H1 (cell line): ENCODE measurements at regions not wholly inside any gene's neighbourhood (a gene's known extent, or its start where the extent isn't known, plus 50 kb on each side); places are given as distances from the start of the nearest gene placed in this dataset.

Source experiments
- CTCF ChIA-PET: fragments of 300-600 bp; sonication (Branson Sonifier 250); formaldehyde crosslinking; loops from one replicate; lab custom pipeline; 2021; ENCODE audit not compliant: partially characterized antibody; lab: Charles Lee
- POLR2A ChIA-PET: fragments of 300-600 bp; sonication (Branson Sonifier 250); formaldehyde crosslinking; loops from one replicate; lab custom pipeline; 2021; ENCODE audit warnings: inconsistent platforms; ENCODE audit not compliant: partially characterized antibody; lab: Charles Lee
- DNase-seq, 2 experiments: peaks; one replicate each; pipeline versions ENCODE4 v3.0.0 to v3.0.0-alpha.2; 2010 to 2022; ENCODE audit warnings: low spot score in 2 of 2, low read depth in 1 of 2, mixed read lengths in 1 of 2
- FAIRE-seq: peaks from 2 replicates; lab custom pipeline; 2011; peaks lifted over from hg19 to GRCh38; lab: Jason Lieb, UNC
- H2AFZ ChIP-seq: 2 replicates; pipeline ENCODE4 v1.8.1; 2012; ENCODE audit warnings: low read length, inconsistent platforms
- H2AK5ac ChIP-seq: 2 replicates; pipeline ENCODE4 v1.6.1; 2013; ENCODE audit warnings: low read depth, low read length
- H2BK120ac ChIP-seq: replicated peaks from 2 replicates; pipeline ENCODE3; 2013; ENCODE audit warnings: low read depth, low read length, inconsistent platforms
- H2BK12ac ChIP-seq: 2 replicates; pipeline ENCODE4 v1.6.1; 2013; ENCODE audit warnings: low read depth, low read length
- H2BK15ac ChIP-seq: 2 replicates; pipeline ENCODE4 v1.6.1; 2013; ENCODE audit warnings: low read length
- H2BK20ac ChIP-seq: 2 replicates; pipeline ENCODE4 v1.6.1; 2013; ENCODE audit warnings: low read length
- H2BK5ac ChIP-seq: 2 replicates; pipeline ENCODE4 v1.6.1; 2013; ENCODE audit warnings: low read depth, low read length
- H3K14ac ChIP-seq: 2 replicates; pipeline ENCODE4 v1.6.1; 2013; ENCODE audit warnings: inconsistent platforms; ENCODE audit not compliant: insufficient read length
- H3K18ac ChIP-seq: 2 replicates; pipeline ENCODE4 v1.6.1; 2013; ENCODE audit warnings: low read length; ENCODE audit errors: extremely low read depth
- H3K23ac ChIP-seq: 2 replicates; pipeline ENCODE4 v1.6.1; 2013; ENCODE audit warnings: inconsistent platforms; ENCODE audit not compliant: insufficient read length
- H3K23me2 ChIP-seq: 2 replicates; pipeline ENCODE4 v1.6.1; 2013; ENCODE audit warnings: low read depth, low read length
- H3K27ac ChIP-seq: 2 replicates; pipeline ENCODE4 v1.6.1; 2011; ENCODE audit warnings: low read depth, low read length, inconsistent platforms
- H3K27me3 ChIP-seq, 4 experiments: replicated peaks in 1 of 4; 1 replicate in 1 of 4; 2 replicates in 3 of 4; pipeline versions ENCODE4 v1.6.1 to v1.8.1; 2011 to 2013; ENCODE audit warnings: low read length in 3 of 4, mild to moderate bottlenecking in 3 of 4, inconsistent platforms in 2 of 4, mixed read lengths in 2 of 4, moderate library complexity in 1 of 4; ENCODE audit not compliant: control insufficient read depth in 3 of 4, insufficient read depth in 3 of 4; ENCODE audit errors: extremely low read depth in 1 of 4
- H3K36me3 ChIP-seq, 4 experiments: 2 replicates each; pipeline versions ENCODE4 v1.6.1 to v1.8.1; 2011 to 2013; ENCODE audit warnings: mild to moderate bottlenecking in 4 of 4, low read length in 3 of 4, moderate library complexity in 2 of 4, control low read depth in 1 of 4, inconsistent platforms in 1 of 4; ENCODE audit not compliant: insufficient read depth in 4 of 4, control insufficient read depth in 2 of 4
- H3K4ac ChIP-seq: replicated peaks from 2 replicates; pipeline ENCODE3; 2013; ENCODE audit warnings: low read length, low read depth, mixed read lengths, inconsistent platforms; ENCODE audit not compliant: insufficient read length
- H3K4me1 ChIP-seq, 4 experiments: replicated peaks in 1 of 4; 1 replicate in 1 of 4; 2 replicates in 3 of 4; pipeline versions ENCODE4 v1.6.1 to v1.8.1; 2011 to 2013; ENCODE audit warnings: low read length in 3 of 4, inconsistent platforms in 2 of 4, mixed read lengths in 1 of 4; ENCODE audit not compliant: insufficient read depth in 4 of 4, control insufficient read depth in 3 of 4
- H3K4me2 ChIP-seq, 2 experiments: 2 replicates each; pipeline versions ENCODE4 v1.6.1 to v1.8.1; 2011 to 2013; ENCODE audit warnings: low read depth in 2 of 2, low read length in 2 of 2, control low read depth in 1 of 2, inconsistent platforms in 1 of 2, mild to moderate bottlenecking in 1 of 2; ENCODE audit not compliant: insufficient read depth in 1 of 2
- H3K4me3 ChIP-seq, 4 experiments: fragments of 200-600, 300-600 bp in 1 of 4; sonication (generic), shearing (Covaris generic), sonication (Bioruptor Twin) in 1 of 4; 2 replicates each; pipeline versions ENCODE4 v1.5.1 to v1.8.1; 2011 to 2016; ENCODE audit warnings: low read length in 4 of 4, low read depth in 3 of 4, control low read depth in 2 of 4, inconsistent platforms in 2 of 4, mild to moderate bottlenecking in 2 of 4, mixed read lengths in 1 of 4, moderate library complexity in 1 of 4; ENCODE audit not compliant: insufficient read depth in 2 of 4; ENCODE audit errors: extremely low read depth in 1 of 4
- H3K56ac ChIP-seq: replicated peaks from 2 replicates; pipeline ENCODE3; 2013; ENCODE audit warnings: low read depth, mild to moderate bottlenecking, mixed read lengths, low read length, inconsistent platforms; ENCODE audit not compliant: insufficient read length
- H3K79me1 ChIP-seq: 2 replicates; pipeline ENCODE4 v1.6.1; 2013; ENCODE audit warnings: low read depth, low read length, control low read depth
- H3K79me2 ChIP-seq, 2 experiments: 2 replicates each; pipeline versions ENCODE4 v1.6.1 to v1.8.1; 2012 to 2013; ENCODE audit warnings: low read length in 2 of 2, mild to moderate bottlenecking in 2 of 2, inconsistent platforms in 1 of 2; ENCODE audit not compliant: insufficient read depth in 2 of 2, control insufficient read depth in 1 of 2
- H3K9ac ChIP-seq, 4 experiments: replicated peaks in 1 of 4; 1 replicate in 1 of 4; 2 replicates in 3 of 4; pipeline versions ENCODE4 v1.6.1 to v1.8.1; 2011 to 2013; ENCODE audit warnings: low read depth in 3 of 4, low read length in 3 of 4, control low read depth in 2 of 4, mild to moderate bottlenecking in 2 of 4, moderate library complexity in 2 of 4, inconsistent platforms in 1 of 4; ENCODE audit errors: extremely low read depth in 1 of 4
- H3K9me3 ChIP-seq, 2 experiments: 2 replicates each; pipeline versions ENCODE4 v1.6.1 to v1.8.1; 2012 to 2013; ENCODE audit warnings: mild to moderate bottlenecking in 2 of 2, moderate library complexity in 2 of 2, control low read depth in 1 of 2, inconsistent platforms in 1 of 2, low read depth in 1 of 2, low read length in 1 of 2, mixed read lengths in 1 of 2; ENCODE audit not compliant: insufficient read depth in 2 of 2
- H4K20me1 ChIP-seq, 2 experiments: replicated peaks in 1 of 2; 2 replicates each; pipeline versions ENCODE3 to v1.8.1; 2011 to 2013; ENCODE audit warnings: inconsistent platforms in 2 of 2, low read length in 2 of 2, mild to moderate bottlenecking in 1 of 2; ENCODE audit not compliant: insufficient read depth in 2 of 2, control insufficient read depth in 1 of 2
- H4K5ac ChIP-seq: 2 replicates; pipeline ENCODE4 v1.6.1; 2013; ENCODE audit warnings: low read length, low read depth, mixed read lengths, inconsistent platforms; ENCODE audit not compliant: insufficient read length
- H4K8ac ChIP-seq: 2 replicates; pipeline ENCODE4 v1.8.0; 2013; ENCODE audit warnings: mild to moderate bottlenecking, moderate library complexity, low read length, inconsistent platforms; ENCODE audit not compliant: insufficient read depth; ENCODE audit errors: extremely low read depth
- H4K91ac ChIP-seq: replicated peaks from 2 replicates; pipeline ENCODE3; 2013; ENCODE audit warnings: low read length, mixed read lengths, inconsistent platforms; ENCODE audit not compliant: insufficient read length
- EP300 ChIP-seq, 2 experiments: IDR thresholded peaks; 1 replicate in 1 of 2; 2 replicates in 1 of 2; pipeline ENCODE4 v1.6.1; 2011 to 2012; ENCODE audit warnings: low read depth in 2 of 2, low read length in 2 of 2, mild to moderate bottlenecking in 2 of 2, borderline replicate concordance in 1 of 2, inconsistent platforms in 1 of 2, moderate library complexity in 1 of 2
- KDM4A ChIP-seq: IDR thresholded peaks from one replicate; pipeline ENCODE4 v1.7.1; 2012; ENCODE audit warnings: low read depth, mild to moderate bottlenecking, moderate library complexity, low read length, inconsistent platforms; ENCODE audit not compliant: severe bottlenecking
- RBBP5 ChIP-seq: IDR thresholded peaks from 2 replicates; pipeline ENCODE4 v1.7.1; 2012; ENCODE audit warnings: low read depth, mild to moderate bottlenecking, inconsistent platforms, low read length, moderate library complexity, borderline replicate concordance
- RXRA ChIP-seq: IDR thresholded peaks from 2 replicates; pipeline ENCODE4 v1.6.1; 2011; ENCODE audit warnings: low read depth, mild to moderate bottlenecking, low read length, moderate library complexity; ENCODE audit not compliant: insufficient read depth
- SIX5 ChIP-seq: IDR thresholded peaks from 2 replicates; pipeline ENCODE4 v1.6.1; 2011; ENCODE audit warnings: mild to moderate bottlenecking, low read depth, low read length
- WGBS, 2 experiments: shearing (Covaris generic) in 1 of 2; methylation state at CpG; one replicate each; pipeline versions ENCODE4 v1.1.6 to v1.1.7; 2013 to 2015; ENCODE audit warnings: low lambda C conversion rate in 2 of 2, mixed read lengths in 2 of 2, inconsistent platforms in 1 of 2, low coverage in 1 of 2, missing lambda C conversion rate in 1 of 2; ENCODE audit not compliant: insufficient replicate concordance in 2 of 2, insufficient coverage in 1 of 2, insufficient read length in 1 of 2; ENCODE audit errors: extremely low coverage in 1 of 2, missing lambda C conversion rate in 1 of 2; 5-methylcytosine and 5-hydroxymethylcytosine counted together

- Histone ChIP-seq H2BK120ac (no peak overlapping the region), H3K23me2 (no peaks in the 10 kb centered on the region), H4K8ac (no peak overlapping the region), H3K14ac (no peak overlapping the region), H2BK20ac (no peak overlapping the region), H4K5ac (no peak overlapping the region), H3K4me3 (no peak overlapping the region), H4K20me1 (no peaks in the 10 kb centered on the region), H3K4me1 (no peaks in the 10 kb centered on the region), H3K9me3 (no peaks in the 10 kb centered on the region), H2AFZ (no peak overlapping the region), H2BK12ac (no peak overlapping the region), H2AK5ac (no peak overlapping the region), H2BK15ac (no peak overlapping the region), H2BK5ac (no peak overlapping the region)
- POLR2A ChIA-PET, result no interaction called here
- FAIRE-seq, result no peak
- no peak for TF ChIP-seq SIX5
- no peak for TF ChIP-seq KDM4A
- TF ChIP-seq RXRA, result no peak
- no peak for TF ChIP-seq RBBP5
- no peak for TF ChIP-seq EP300 (IDR thresholded peaks at IDR 0.05; ENCODE audit: borderline replicate concordance in 1 of 2, low read depth in 2 of 2, low read length in 2 of 2)
- TF ChIP-seq, all 59 proteins: peak for 0
- DNase-seq, result no peak
- CTCF ChIA-PET, result no interaction called here
- H3K9ac ChIP-seq, result no peak overlapping the region
- H3K18ac ChIP-seq, result no peak overlapping the region
- no peak overlapping the region for H3K23ac ChIP-seq
- H3K36me3 ChIP-seq, result no peaks in the 10 kb centered on the region
- no peaks in the 10 kb centered on the region for H3K27me3 ChIP-seq
- no peak overlapping the region for H3K4ac ChIP-seq
- no peak overlapping the region for H3K4me2 ChIP-seq
- 86% methylated on average over 1 of the region's 1 CpG; no CpG with 5 or more reads in 1 of the 2 experiments for WGBS, 2 experiments
- no peak overlapping the region for H4K91ac ChIP-seq
- no peaks in the 10 kb centered on the region for H3K79me1 ChIP-seq
- H3K79me2 ChIP-seq, result no peaks in the 10 kb centered on the region
- no peak overlapping the region for H3K27ac ChIP-seq
- H3K56ac ChIP-seq, result no peak overlapping the region
Observed at GRCh38 chr3:82761858-82762257, 1000.4 kb upstream of the GBE1 start.
